IMR-90 (cell line): ENCODE measurements at regions not wholly inside any gene's neighbourhood (a gene's known extent, or its start where the extent isn't known, plus 50 kb on each side); places are given as distances from the start of the nearest gene placed in this dataset.

ENCODE experiments used
- ATAC-seq: fragments of 200-7000 bp; cut with Tn5 transposase; 2 replicates; pipeline ENCODE4 v1.9.1; 2020; ENCODE audit warnings: low read depth, mild to moderate bottlenecking, moderate library complexity
- BruUV-seq: library from RNA; stranded (reverse); fragments of 400-500 nt; replicated peaks from 2 replicates; lab custom pipeline; 2021; lab: Mats Ljungman, UMichigan
- CTCF ChIA-PET: fragments of 300-600 bp; formaldehyde crosslinking; extraction: SDS; loops from one replicate; lab custom pipeline; 2021; ENCODE audit warnings: antibody characterized with exemption; lab: Yijun Ruan, JAX
- POLR2A ChIA-PET: fragments of 300-600 bp; sonication (Branson Sonifier 250); formaldehyde crosslinking; loops from one replicate; lab custom pipeline; 2022; ENCODE audit warnings: antibody characterized with exemption; ENCODE audit not compliant: unreplicated experiment; lab: Charles Lee
- DNase-seq: peaks from one replicate; pipeline ENCODE4 v3.0.0; 2013
- H2AFZ ChIP-seq: replicated peaks from 2 replicates; pipeline ENCODE3; 2013; ENCODE audit warnings: low read length, mild to moderate bottlenecking; ENCODE audit not compliant: poor library complexity
- H2AK5ac ChIP-seq: 2 replicates; pipeline ENCODE4 v1.6.1; 2013; ENCODE audit warnings: low read depth, low read length, inconsistent platforms
- H2AK9ac ChIP-seq: replicated peaks from 2 replicates; pipeline ENCODE3; 2013; ENCODE audit warnings: mild to moderate bottlenecking, low read depth, low read length, moderate library complexity; ENCODE audit not compliant: poor library complexity
- H2BK120ac ChIP-seq: 2 replicates; pipeline ENCODE4 v1.6.1; 2013; ENCODE audit warnings: low read depth, low read length, inconsistent platforms
- H2BK15ac ChIP-seq: 3 replicates; pipeline ENCODE4 v1.6.1; 2013; ENCODE audit warnings: low read depth, low read length, inconsistent platforms
- H2BK20ac ChIP-seq: 2 replicates; pipeline ENCODE4 v1.6.1; 2013; ENCODE audit warnings: low read depth, mild to moderate bottlenecking, inconsistent platforms, low read length, moderate library complexity
- H2BK5ac ChIP-seq: 2 replicates; pipeline ENCODE4 v1.6.1; 2013; ENCODE audit warnings: mild to moderate bottlenecking, low read depth, low read length, inconsistent platforms; ENCODE audit not compliant: poor library complexity, severe bottlenecking
- H3K14ac ChIP-seq: replicated peaks from 2 replicates; pipeline ENCODE4 v1.6.1; 2013; ENCODE audit warnings: low read depth, low read length, inconsistent platforms
- H3K18ac ChIP-seq: 2 replicates; pipeline ENCODE4 v1.6.1; 2013; ENCODE audit warnings: low read depth, low read length, control low read depth
- H3K23ac ChIP-seq: 2 replicates; pipeline ENCODE4 v1.6.1; 2013; ENCODE audit warnings: low read depth, low read length, inconsistent platforms
- H3K27ac ChIP-seq: 2 replicates; pipeline ENCODE4 v1.5.1; 2013; ENCODE audit warnings: mild to moderate bottlenecking, control low read depth, low read length; ENCODE audit not compliant: insufficient read depth
- H3K27me3 ChIP-seq: 2 replicates; pipeline ENCODE4 v1.6.1; 2013; ENCODE audit warnings: low read length; ENCODE audit not compliant: control insufficient read depth, insufficient read depth
- H3K36me3 ChIP-seq: 2 replicates; pipeline ENCODE4 v1.6.1; 2013; ENCODE audit warnings: low read length, mixed read lengths; ENCODE audit not compliant: control insufficient read depth, insufficient read depth
- H3K4ac ChIP-seq: 2 replicates; pipeline ENCODE4 v1.6.1; 2013; ENCODE audit warnings: low read depth, low read length, inconsistent platforms
- H3K4me1 ChIP-seq: 2 replicates; pipeline ENCODE4 v1.6.1; 2013; ENCODE audit warnings: low read length, mixed read lengths; ENCODE audit not compliant: control insufficient read depth, insufficient read depth
- H3K4me2 ChIP-seq: 2 replicates; pipeline ENCODE4 v1.6.1; 2013; ENCODE audit warnings: low read depth, mild to moderate bottlenecking, control low read depth, low read length, moderate library complexity
- H3K4me3 ChIP-seq: 2 replicates; pipeline ENCODE4 v1.5.1; 2013; ENCODE audit warnings: low read depth, mild to moderate bottlenecking, control low read depth, low read length, moderate library complexity; ENCODE audit not compliant: insufficient read depth
- H3K56ac ChIP-seq: 2 replicates; pipeline ENCODE4 v1.6.1; 2013; ENCODE audit warnings: low read length, inconsistent platforms; ENCODE audit not compliant: insufficient read depth; ENCODE audit errors: extremely low read depth
- H3K79me1 ChIP-seq, 2 experiments: 2 replicates each; pipeline ENCODE4 v1.6.1; 2013; ENCODE audit warnings: low read length in 2 of 2, inconsistent platforms in 1 of 2, low read depth in 1 of 2
- H3K9ac ChIP-seq: 2 replicates; pipeline ENCODE4 v1.6.1; 2013; ENCODE audit warnings: low read depth, low read length, control low read depth
- H3K9me1 ChIP-seq: 2 replicates; pipeline ENCODE4 v1.6.1; 2013; ENCODE audit warnings: low read length, inconsistent platforms; ENCODE audit not compliant: insufficient read depth
- H3K9me3 ChIP-seq: 2 replicates; pipeline ENCODE4 v1.6.1; 2013; ENCODE audit warnings: low read length; ENCODE audit not compliant: control insufficient read depth, insufficient read depth
- H4K20me1 ChIP-seq: 2 replicates; pipeline ENCODE4 v1.6.1; 2013; ENCODE audit warnings: low read length, inconsistent platforms; ENCODE audit not compliant: insufficient read depth
- H4K5ac ChIP-seq: 2 replicates; pipeline ENCODE4 v1.6.1; 2013; ENCODE audit warnings: mild to moderate bottlenecking, low read depth, low read length, control low read depth
- H4K8ac ChIP-seq, 2 experiments: 2 replicates each; pipeline ENCODE4 v1.6.1; 2013; ENCODE audit warnings: low read depth in 2 of 2, low read length in 2 of 2, control low read depth in 1 of 2, inconsistent platforms in 1 of 2
- H4K91ac ChIP-seq: 2 replicates; pipeline ENCODE4 v1.6.1; 2013; ENCODE audit warnings: low read depth, low read length, inconsistent platforms; ENCODE audit not compliant: insufficient read depth
- BHLHE40 ChIP-seq: fragments of 150-350 bp; IDR thresholded peaks from 2 replicates; pipeline ENCODE4 v1.6.1; 2016; ENCODE audit warnings: mild to moderate bottlenecking, low read depth, low read length
- CEBPB ChIP-seq: IDR thresholded peaks from 2 replicates; pipeline ENCODE4 v1.6.1; 2012; ENCODE audit warnings: low read depth, low read length, improper control_type of control experiment
- CHD1 ChIP-seq: IDR thresholded peaks from 2 replicates; pipeline ENCODE4 v1.6.1; 2012; ENCODE audit warnings: low read depth, low read length, improper control_type of control experiment
- FOS ChIP-seq: fragments of 150-350 bp; IDR thresholded peaks from 2 replicates; pipeline ENCODE4 v1.6.1; 2016; ENCODE audit warnings: low read depth, low read length
- MAFK ChIP-seq: IDR thresholded peaks from 2 replicates; pipeline ENCODE4 v1.6.1; 2012; ENCODE audit warnings: low read depth, low read length, improper control_type of control experiment
- MXI1 ChIP-seq: IDR thresholded peaks from 2 replicates; pipeline ENCODE4 v1.6.1; 2012; ENCODE audit warnings: low read depth, mild to moderate bottlenecking, low read length, moderate library complexity, borderline replicate concordance
- NFE2L2 ChIP-seq: fragments of 150-350 bp; IDR thresholded peaks from 2 replicates; pipeline ENCODE4 v1.6.1; 2016; ENCODE audit warnings: low read depth, mild to moderate bottlenecking, low read length
- POLR2A ChIP-seq: IDR thresholded peaks from 2 replicates; pipeline ENCODE4 v1.6.1; 2012; ENCODE audit warnings: mild to moderate bottlenecking, low read depth, low read length
- RAD21 ChIP-seq: IDR thresholded peaks from 2 replicates; pipeline ENCODE4 v1.6.1; 2012; ENCODE audit warnings: low read length, improper control_type of control experiment
- RCOR1 ChIP-seq: IDR thresholded peaks from 2 replicates; pipeline ENCODE4 v1.6.1; 2012; ENCODE audit warnings: mild to moderate bottlenecking, low read length, improper control_type of control experiment; ENCODE audit not compliant: insufficient replicate concordance
- RFX5 ChIP-seq: IDR thresholded peaks from 2 replicates; pipeline ENCODE4 v1.8.0; 2012; ENCODE audit warnings: low read depth, mild to moderate bottlenecking, low read length, moderate library complexity
- SMC3 ChIP-seq: fragments of 150-350 bp; IDR thresholded peaks from 2 replicates; pipeline ENCODE4 v1.6.1; 2016; ENCODE audit warnings: low read depth, mild to moderate bottlenecking, antibody characterized with exemption, low read length, moderate library complexity
- WGBS, 2 experiments: methylation state at CpG; one replicate each; pipeline versions ENCODE4 v1.1.5 to v1.1.7; 2013; ENCODE audit warnings: missing lambda C conversion rate in 2 of 2; ENCODE audit not compliant: insufficient read length in 1 of 2; ENCODE audit errors: extremely low coverage in 2 of 2; 5-methylcytosine and 5-hydroxymethylcytosine counted together
- dilution Hi-C: fragments of 300-500 bp; cut with HindIII; formaldehyde crosslinking; loops from one replicate; pipeline ENCODE4 v1.14.3; 2018; ENCODE audit warnings: low sequenced_read_pairs; ENCODE audit not compliant: unreplicated experiment
- in situ Hi-C: fragments of 300-500 bp; cut with MboI; formaldehyde crosslinking; loops from 3 replicates; pipeline ENCODE4 v1.14.3; 2019; ENCODE audit warnings: low sequenced_read_pairs, inconsistent platforms, mixed read lengths
- intact Hi-C: fragments of 100-400 bp; cut with micrococcal nuclease; formaldehyde crosslinking; loops from 2 replicates; pipeline ENCODE4 v1.10.0; 2022
- TF ChIP-seq, protein P1 (sequence below): fragments of 150-350 bp; IDR thresholded peaks from 2 replicates; pipeline ENCODE4 v1.6.1; 2017; ENCODE audit warnings: mild to moderate bottlenecking, antibody characterized with exemption, low read length, low read depth
- TF ChIP-seq, protein P2 (sequence below): fragments of 150-350 bp; IDR thresholded peaks from 2 replicates; pipeline ENCODE4 v1.6.1; 2016; ENCODE audit warnings: low read depth, mild to moderate bottlenecking, low read length, moderate library complexity, borderline replicate concordance

DNA sequence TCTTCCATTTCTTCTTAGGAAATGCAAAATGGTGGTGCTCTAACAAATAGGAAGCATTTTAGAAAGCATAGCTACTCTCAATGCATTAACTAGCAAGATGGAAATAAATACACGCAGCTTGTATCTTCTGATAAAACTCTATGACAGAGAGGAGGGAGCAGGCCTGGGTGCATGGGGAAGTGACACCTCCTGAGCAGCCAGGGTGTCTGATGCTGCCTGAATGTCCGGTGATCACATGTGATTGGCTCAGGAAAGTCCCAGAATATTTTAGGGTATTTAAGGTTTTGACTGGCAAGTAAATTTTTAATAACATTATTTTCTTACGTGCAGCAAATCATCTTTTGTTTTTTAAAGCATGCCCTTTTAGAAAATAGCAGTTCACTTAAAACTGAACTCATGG, 261.0 kb upstream of the KLF6 start:
- dilution Hi-C loops (no loop called here), in situ Hi-C loops (no loop called here), intact Hi-C loops (no loop called here)
- no peak overlapping the region for H3K14ac ChIP-seq
- H3K36me3 ChIP-seq = no peaks in the 10 kb centered on the region
- H2AK9ac ChIP-seq = no peak overlapping the region
- 71% methylated on average over 1 of the region's 3 CpGs; no CpG with 5 or more reads in 1 of the 2 experiments for WGBS, 2 experiments
- H3K79me1 ChIP-seq = no peaks in the 10 kb centered on the region
- no peak overlapping the region for H3K27ac ChIP-seq
- H3K9me1 ChIP-seq = no peaks in the 10 kb centered on the region
- H3K4me1 ChIP-seq = no peaks in the 10 kb centered on the region
- TF ChIP-seq BHLHE40 (no peak), SMC3 (no peak), NFE2L2 (no peak), CEBPB (no peak), RFX5 (no peak), MAFK (no peak), RAD21 (no peak), RCOR1 (no peak), CHD1 (no peak), FOS (no peak), MXI1 (no peak), POLR2A (no peak)
- TF ChIP-seq, protein P1, sequence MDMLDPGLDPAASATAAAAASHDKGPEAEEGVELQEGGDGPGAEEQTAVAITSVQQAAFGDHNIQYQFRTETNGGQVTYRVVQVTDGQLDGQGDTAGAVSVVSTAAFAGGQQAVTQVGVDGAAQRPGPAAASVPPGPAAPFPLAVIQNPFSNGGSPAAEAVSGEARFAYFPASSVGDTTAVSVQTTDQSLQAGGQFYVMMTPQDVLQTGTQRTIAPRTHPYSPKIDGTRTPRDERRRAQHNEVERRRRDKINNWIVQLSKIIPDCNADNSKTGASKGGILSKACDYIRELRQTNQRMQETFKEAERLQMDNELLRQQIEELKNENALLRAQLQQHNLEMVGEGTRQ = no peak
- TF ChIP-seq, protein P2, sequence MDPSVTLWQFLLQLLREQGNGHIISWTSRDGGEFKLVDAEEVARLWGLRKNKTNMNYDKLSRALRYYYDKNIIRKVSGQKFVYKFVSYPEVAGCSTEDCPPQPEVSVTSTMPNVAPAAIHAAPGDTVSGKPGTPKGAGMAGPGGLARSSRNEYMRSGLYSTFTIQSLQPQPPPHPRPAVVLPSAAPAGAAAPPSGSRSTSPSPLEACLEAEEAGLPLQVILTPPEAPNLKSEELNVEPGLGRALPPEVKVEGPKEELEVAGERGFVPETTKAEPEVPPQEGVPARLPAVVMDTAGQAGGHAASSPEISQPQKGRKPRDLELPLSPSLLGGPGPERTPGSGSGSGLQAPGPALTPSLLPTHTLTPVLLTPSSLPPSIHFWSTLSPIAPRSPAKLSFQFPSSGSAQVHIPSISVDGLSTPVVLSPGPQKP = no peak
- H4K91ac ChIP-seq = no peak overlapping the region
- H3K23ac ChIP-seq = no peak overlapping the region
- H2BK15ac ChIP-seq = no peak overlapping the region
- H3K27me3 ChIP-seq = no peaks in the 10 kb centered on the region
- no peak overlapping the region for H3K4me2 ChIP-seq
- H3K9me3 ChIP-seq = peaks cover 11% of the 10 kb centered on the region
- no peaks in the 10 kb centered on the region for H4K20me1 ChIP-seq
- ChIA-PET CTCF (interaction anchor here (0.6 kb wide), 1 partner anchor 488 kb away, joined by 4 read pairs; no protein-coding TSS in a partner anchor), POLR2A (interaction anchor here (0.7 kb wide), 1 partner anchor 873 kb away, joined by 4 read pairs; the partner anchor contains the start of gene PITRM1)
- H3K4ac ChIP-seq = no peak overlapping the region
- H3K18ac ChIP-seq = no peak overlapping the region
- H3K4me3 ChIP-seq = no peak overlapping the region
- no peak overlapping the region for H3K56ac ChIP-seq
- DNase-seq (no peak), ATAC-seq (no peak)
- H2BK20ac ChIP-seq = no peak overlapping the region
- no TSS peak for BruUV-seq
- no peak overlapping the region for H3K9ac ChIP-seq
- H4K5ac ChIP-seq = no peak overlapping the region
- H2BK120ac ChIP-seq = no peak overlapping the region
- H2AFZ ChIP-seq = no peak overlapping the region
- no peak overlapping the region for H2AK5ac ChIP-seq
- no peak overlapping the region for H2BK5ac ChIP-seq
- H4K8ac ChIP-seq = no peak overlapping the region
